HG03521 (cell line): ENCODE measurements at regions not wholly inside any gene's neighbourhood (a gene's known extent, or its start where the extent isn't known, plus 50 kb on each side); places are given as distances from the start of the nearest gene placed in this dataset.

Experiments
- ATAC-seq: cut with Tn5 transposase; IDR thresholded peaks from one replicate; pipeline ENCODE4 v1.9.1; 2021; ENCODE audit warnings: mild to moderate bottlenecking, moderate library complexity; ENCODE audit not compliant: unreplicated experiment

DNA sequence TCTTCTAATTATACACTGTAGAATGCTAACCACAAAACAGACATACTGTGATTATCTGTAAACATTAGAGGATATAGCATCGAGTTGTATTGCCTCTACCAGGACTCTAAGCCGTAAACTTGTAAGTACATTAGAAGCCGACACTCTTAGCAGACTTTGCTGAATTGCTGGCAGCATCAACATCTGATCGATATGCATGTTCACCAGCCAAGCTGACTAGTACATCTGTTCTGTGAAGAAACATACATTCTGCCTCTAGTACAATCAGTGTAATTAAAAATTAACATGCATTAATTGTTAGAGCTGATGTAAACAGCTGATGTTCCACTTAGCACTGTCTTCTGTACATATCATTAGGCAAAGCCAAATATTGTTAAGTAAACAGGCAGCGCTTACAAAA lies 502.2 kb downstream of the NR4A2 start:
- no peak for ATAC-seq

DNA sequence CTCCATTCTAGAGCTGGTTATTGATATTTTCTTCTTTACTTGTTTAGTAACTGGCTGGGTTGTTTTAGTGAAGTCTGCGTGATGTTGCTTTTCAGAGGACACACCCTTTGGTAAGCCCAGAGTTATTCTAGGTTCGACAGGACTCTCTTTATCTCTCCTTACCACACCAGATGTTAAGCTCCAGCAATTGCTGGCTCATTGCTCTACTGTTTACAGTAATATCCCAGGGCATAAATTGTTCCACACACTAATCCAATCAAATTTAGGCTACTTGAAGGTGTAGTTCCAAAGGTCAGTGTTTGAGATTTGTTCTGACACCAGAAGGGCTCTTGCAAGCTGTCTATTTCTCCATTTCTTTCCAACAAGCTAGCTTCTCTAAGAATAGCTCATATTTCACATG lies 506.6 kb downstream of the NR4A2 start:
- no peak for ATAC-seq

DNA sequence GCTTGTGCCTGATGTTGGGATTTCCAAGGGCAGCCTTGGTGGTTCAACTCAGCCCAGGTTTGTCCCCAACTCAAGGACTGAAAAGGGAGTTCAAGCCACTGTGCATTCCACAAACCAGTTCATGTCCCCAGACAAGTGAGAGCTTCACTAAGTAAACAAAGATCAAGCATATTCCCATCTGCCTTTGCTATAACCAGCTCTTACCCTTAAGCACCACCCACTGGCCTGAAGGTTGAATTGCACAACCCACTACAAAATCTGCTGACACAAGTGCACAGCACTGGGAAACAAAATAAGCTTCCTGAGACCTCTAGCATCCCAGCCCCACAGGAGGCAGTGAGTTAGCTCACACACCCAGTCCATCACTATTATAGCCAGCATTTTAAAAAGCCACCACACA lies 516.7 kb downstream of the NR4A2 start:
- peak; percentile 85 for ATAC-seq

DNA sequence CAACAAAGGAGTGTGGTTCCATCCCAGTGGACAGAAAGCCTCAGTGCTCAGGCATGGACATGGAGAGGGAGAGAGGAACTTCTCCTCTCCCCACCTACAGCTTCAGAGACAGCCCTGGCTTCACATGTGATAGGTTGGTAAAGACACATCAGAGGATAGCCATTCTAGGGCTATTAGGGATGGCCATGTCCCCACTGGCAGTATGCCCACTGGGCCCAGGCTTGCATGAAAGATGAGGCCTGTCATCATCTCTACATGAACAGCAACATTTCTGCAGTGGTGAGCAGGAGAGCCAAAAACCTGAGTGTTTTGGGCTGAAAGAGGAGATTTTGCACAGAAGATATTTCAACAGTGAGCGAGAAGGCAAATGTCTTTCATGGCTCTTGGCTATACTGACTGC lies 517.2 kb downstream of the NR4A2 start:
- no peak for ATAC-seq

DNA sequence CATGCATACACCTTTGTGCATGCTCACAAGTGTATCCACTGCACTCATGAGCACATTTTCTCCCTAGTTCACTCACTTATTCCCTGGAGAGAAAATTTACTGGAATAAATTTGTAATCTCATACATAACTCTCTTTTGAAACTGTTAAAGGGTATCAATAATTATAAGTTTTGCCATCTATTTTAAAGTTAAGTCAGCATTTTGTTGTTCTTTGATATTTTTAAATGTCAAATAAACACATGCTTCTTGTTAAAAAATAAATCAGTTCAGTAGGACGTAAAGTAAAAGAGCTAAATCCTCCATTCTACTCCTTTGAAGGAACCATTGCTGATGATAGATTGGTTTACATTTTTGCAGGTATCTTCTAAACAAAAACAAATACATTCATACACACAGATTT lies 522.1 kb downstream of the NR4A2 start:
- ATAC-seq: no peak

DNA sequence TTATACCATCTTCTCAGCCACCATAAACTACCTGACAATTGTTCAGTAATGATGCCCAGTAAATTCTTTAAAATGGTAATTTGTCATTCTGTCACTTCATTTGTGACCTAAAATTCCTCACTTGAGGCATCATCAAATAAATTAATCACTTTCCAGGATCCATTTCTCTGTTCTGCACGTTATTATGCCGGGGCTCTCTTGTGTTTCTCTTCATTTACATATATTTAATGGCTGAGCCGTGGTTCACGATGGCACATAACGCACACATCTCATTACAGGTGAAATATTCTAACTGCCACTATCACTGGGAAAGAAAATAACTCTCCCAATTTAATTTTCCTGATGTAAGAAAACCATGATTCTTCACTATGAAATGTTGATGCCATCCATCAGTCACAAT lies 529.6 kb downstream of the NR4A2 start:
- no peak for ATAC-seq

DNA sequence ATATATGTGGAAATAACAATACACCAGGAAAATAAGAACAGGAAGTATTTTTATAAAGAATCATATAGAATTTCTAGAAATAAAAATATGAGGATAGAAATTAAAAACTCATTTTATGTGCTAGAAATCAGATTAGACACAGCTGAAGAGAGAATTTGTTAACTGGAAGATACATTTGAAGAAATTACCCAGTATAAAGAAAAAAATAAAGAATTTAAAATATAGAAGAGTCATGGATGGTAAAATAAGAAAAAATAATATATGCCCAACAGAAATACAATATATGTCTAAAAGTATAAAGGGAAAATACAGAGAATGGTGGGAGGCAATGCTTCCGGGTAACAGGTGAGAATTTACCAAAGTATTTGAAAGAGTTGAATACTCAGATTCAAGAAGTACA lies 539.9 kb downstream of the NR4A2 start:
- no peak for ATAC-seq

DNA sequence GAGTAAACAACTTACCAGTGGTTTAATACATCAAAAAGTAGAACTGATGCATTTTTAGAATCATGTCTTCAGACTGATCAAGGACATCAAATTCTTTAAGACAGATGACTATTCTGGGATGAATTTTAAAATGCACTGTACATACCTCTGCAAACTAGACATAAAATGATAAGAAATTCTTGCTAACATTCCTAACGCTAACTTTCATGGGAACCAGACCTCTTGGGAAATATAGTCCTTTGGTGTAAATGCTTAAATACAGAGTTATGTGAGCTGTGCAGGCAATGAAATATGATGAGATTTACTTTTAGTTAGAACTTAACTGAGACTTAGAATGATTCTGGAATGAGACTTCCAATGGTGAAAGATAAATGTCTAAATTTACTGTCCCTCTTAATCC lies 562.0 kb downstream of the NR4A2 start:
- ATAC-seq: no peak

DNA sequence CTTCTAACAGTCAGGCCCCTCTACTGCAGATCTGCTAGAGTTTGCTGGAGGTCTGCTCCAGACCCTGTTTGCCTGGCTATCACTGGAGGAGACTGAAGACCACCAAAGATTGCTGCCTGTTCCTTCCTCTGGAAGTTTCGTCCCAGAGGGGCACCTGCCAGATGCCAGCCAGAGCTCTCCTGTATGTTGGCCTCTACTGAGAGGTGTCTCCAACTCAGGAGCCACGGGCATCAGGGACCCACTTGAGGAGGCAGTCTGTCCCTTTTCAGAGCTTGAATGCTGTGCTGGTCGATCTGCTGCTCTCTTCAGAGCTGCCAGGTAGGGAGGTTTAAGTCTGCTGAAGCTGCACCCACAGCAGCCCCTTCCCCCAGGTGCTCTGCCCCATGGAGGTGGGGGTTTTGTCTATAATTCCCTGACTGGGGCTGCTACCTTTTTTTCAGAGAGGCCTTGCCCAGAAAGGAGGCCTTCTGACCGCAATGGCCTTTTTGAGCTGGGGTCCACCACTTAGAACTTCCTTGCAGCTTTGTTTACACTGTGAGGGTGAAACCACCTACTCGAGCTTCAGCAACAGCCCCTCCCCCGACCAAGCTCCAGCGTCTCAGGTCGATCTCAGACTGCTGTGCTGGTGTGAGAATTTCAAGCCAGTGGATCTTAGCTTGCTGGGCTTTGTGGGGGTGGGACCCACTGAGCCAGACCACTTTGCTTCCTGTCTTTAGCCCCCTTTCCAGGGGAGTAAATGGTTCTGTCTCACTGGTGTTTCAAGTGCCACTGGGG lies 566.0 kb downstream of the NR4A2 start:
- ATAC-seq: no peak

DNA sequence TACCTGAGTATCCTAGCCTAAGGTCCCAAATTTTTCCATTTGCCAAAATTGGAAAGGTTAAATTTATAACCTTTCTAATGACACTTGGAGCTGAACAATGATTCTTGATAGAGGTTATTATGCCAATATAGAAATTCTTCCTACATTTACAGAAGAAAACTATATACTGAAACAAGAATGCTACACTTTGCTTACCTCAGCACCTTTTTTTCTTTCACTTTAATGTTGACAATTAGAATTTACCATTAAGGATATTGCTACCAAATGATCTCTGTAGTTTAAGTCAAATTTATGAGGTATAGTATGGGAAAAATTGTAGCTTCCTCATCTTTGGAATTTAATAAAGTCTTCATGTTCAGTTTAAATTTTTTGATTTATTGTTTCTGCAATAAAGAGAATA lies 577.0 kb downstream of the NR4A2 start:
- ATAC-seq: no peak

DNA sequence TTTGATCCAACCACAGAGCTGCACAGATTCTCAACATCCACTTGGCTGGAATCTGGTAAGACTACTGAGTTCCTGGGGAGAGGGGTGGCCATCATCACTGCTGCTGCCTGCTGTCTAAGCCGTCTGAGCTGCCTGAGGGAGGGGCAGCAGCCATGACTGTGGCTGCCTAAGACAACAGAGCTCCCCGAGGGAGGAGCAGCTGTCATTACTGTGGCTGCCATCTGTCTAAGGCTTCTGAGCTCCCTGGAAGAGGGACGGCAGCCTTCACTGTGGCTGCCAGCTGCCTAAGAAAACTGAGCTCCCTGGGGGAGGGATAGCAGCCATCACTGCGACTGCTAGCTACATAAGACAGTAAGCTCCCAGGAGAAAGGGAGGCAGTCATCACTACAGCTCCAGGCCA lies 584.4 kb downstream of the NR4A2 start:
- no peak for ATAC-seq

DNA sequence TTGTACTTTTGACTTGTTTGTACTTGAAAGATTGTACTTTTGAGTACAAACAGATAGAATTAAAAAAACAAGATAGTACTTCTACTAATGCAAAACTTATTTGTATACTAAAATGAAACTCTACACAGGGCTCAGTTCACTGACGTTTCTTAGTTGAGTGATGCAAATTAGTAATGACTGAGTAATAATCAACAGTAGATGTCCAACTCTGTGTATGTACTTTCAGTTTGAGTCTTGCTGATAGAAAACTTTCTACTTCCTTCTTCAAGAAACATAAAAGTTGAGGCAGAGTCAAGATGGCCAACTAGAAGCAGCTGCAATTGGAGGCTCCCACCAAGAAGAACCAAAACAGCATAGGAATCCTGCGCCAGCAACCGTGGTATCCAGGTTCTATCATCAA lies 585.0 kb downstream of the NR4A2 start:
- peak; percentile 65 for ATAC-seq

DNA sequence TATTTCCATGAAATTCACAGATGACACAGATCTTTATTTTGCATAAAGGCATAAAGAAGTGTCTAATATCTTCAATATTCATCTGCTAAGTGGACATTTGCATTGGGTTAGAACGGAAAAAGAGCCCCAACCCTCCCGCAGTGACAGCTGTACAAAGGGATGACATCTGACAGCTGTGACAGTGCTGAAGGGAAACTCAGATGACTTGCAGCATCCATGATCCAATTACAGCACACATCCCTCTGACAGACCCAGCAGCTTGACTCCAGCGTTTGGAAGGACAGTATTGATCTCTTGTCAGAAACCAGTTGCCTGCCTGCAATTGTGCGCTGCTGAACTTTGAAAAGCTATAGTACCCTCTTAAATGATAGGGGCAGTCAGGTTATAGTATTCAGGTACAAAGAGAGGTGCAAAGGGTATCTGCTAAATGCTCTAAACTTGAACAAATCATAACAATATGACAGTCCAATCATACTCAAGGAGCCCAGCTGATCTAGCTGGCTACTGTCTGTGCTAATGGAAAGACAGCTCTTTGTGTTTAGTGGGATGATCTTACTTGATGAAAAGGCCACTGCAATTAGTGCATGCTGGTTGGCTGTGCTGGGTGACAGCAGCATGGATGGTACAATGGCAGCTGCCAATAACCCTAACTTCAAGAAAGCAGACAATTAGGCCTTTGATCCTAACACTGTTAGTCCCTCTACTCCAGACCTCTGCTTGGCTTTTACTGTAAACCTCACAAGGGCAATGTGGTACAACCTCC lies 599.2 kb downstream of the NR4A2 start:
- no peak for ATAC-seq

DNA sequence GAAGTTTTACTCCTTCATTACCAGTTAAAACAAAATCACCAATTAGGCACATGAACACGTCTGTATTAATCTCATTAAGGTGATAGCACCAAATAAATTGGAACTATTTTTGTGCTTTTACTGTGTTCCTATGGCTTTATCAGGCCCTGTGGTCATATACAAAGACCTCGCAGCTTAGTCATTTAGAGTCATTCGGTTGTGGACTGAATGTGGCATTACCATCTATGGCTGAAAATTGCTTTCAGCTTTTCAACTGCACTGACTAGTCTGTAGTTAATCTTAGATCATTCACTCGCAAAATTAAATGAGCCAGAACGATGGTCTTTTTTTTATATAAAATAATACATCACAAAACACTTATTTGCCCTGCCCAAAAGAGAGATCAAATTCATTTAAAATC lies 601.7 kb downstream of the NR4A2 start:
- ATAC-seq: no peak

DNA sequence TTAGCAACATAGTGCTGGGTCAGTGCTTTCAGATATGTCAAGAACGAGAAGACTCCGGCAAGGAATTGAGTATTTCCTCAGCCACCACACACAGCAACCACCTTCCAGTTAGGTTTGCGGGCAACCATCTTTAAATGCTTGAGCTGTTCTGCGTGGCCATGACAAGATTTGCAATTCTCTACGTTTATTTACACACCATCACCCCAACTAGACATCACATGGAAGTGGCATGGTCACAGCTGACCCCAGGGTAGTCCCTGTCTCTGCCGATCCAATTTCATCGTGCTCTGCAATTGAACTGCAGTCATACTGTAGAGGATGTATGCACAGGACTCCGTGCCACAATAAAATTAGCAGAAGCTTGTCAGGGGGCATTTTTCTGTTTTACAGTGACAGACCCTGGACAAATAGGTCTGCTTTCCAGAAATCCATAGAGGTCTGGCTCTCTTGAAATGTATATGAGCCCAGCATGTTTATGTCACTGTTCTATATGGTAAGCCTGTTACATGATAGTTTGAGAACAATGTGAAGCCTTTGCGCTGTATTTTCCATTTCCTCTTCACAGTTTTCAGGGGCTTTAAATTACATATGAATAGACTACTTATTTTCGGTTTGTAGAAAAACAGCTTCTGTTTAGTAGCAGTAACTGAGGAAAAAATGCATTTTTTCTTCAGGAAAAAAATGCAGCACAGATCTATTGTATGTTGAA lies 605.2 kb downstream of the NR4A2 start:
- no peak for ATAC-seq

DNA sequence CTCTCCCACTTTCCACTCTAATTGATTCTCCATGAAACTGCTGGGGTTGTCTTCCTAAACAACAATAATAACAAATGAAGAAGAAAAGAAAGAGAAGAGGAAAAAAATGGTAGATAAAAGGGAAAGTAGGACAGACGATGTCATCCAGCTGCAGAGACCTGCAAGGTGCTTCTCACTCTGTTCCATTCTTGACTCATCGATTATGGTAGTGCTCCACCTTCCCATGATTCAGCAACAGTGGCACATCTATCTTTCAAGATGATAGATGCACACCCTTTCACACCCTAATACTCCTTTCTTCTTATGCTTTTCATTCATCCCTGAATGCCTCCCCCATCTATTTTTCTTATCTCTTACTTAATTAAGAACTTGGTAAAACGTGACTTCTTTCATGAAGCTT lies 610.2 kb downstream of the NR4A2 start:
- ATAC-seq: no peak

DNA sequence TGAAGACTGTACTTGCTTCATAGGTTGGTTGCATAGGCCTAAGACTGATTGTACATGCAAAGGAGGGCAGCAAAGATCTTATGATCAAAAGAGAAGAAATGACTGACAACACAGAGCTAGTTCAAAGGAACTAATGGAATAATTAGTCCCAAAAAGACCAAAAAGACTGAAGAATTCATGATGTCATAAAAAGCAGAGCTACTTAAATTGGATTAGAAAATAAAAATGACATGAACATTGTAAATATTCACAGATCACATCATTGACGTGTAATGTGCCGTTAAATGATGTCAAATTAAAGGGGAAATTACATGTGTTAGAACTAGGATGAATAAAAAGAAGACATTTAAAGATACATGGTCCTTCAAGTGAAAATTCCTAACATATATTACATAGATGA lies 616.8 kb downstream of the NR4A2 start:
- no peak for ATAC-seq

DNA sequence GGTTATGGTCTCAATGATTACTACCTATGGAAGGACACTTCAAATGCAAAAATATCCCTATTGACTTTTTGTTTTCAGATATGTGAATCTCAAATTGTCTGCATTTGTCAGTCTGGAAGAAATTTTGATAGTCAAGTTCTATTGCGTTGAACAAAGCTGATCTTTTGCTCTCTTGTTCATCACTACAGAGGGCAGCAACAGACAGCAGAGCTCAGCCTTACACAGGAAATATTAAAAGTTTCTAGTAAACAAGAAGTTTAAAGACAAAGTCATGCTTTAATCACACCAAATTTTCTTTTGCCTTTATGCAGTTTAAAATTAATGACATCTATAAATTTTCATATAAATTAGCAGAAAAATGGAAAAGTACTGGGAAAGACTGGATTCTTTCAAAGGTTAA lies 617.5 kb downstream of the NR4A2 start:
- ATAC-seq: no peak

DNA sequence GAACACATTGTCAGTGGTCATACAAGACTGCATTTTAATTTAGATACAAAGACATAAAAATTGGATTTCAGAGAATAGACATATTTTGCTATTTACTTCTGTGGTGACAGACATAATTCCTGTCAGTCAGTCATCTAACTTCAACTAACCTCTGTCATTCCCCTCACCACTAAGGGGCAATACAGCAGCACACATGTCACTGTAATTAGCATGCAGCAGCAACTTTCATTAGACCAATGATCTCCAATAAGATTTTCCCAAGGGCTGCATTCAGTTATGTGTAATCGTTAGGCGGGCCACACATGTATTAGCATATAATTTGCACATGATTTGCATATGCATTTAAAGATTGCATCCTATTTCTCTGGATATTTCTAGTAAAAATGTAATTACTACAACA lies 624.5 kb downstream of the NR4A2 start:
- no peak for ATAC-seq

DNA sequence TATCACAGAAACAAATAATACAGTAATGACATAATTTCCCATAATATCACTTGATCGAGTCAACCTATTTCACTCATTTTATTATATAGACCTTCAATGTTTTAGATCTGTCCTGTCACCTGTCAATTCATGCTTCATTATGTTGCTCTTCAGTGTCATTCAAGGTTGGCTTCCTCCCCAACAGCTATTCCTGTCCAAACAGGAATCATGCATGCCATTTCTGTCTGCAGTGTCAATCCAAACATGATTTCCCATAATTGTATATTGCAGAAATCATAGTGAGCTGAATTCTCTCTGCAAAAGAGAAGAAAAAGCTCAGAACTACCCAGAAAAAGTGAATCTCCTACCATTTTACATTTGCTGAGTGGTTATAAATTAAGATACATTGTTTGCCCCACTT lies 628.6 kb downstream of the NR4A2 start:
- ATAC-seq: no peak

DNA sequence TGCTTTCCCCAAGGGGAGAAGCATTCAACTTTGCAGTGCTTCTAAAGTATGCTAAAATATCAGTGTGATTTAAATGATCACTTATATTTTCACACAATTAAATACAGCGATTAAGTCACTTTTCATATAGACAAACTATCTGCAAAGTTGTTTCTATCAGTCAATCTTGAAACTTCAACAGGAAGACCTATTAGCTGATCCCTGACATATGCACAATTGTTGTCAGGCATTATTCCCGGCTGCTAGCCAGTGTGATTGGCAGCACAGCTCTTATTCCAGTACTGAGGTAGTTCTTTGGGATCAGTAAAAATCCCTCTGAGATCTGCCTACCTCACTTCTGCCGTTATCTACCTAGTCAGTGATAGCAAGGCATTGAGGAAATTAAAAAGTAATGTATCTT lies 629.5 kb downstream of the NR4A2 start:
- ATAC-seq: no peak

DNA sequence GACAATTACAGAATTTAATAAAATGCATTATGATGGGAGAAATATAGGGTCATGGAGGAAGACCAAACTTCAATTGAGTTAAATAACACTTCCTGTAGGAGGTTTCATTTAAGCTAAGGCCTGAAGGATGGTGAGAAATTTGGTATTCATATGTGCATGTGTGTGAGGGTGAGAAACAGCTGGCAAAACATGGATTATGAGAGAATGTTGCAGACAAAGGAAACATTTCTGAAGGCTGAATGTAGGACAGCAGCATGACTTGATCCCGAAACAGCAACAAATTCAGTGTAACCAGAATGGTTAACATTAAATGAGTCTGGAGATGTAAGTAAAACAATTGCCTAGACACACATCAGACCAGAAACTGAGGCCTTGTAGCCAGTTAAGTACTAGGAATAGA lies 630.8 kb downstream of the NR4A2 start:
- no peak for ATAC-seq
